ENCODE measurements at regions not wholly inside any gene's neighbourhood (a gene's known extent, or its start where the extent isn't known, plus 50 kb on each side); places are given as distances from the start of the nearest gene placed in this dataset.

DNA sequence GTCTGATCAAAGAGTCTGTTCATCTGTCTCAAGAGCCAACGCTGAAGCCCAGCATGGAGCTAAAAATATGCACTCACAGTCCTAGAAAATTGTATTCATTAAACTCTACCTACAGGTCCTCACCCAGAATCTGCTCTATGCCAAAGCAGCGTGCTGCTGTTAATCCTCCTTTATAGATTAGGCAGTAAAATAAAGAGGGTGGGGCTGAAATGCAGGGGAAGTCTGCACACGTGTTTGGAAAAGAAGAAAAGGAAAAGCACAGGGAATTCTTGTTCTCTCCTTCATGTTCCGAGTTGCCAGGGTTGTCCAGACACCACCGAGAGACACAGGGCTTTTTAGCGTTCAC is 121.4 kb upstream of the TMEM161B start:
- TF ChIP-seq, protein P1, sequence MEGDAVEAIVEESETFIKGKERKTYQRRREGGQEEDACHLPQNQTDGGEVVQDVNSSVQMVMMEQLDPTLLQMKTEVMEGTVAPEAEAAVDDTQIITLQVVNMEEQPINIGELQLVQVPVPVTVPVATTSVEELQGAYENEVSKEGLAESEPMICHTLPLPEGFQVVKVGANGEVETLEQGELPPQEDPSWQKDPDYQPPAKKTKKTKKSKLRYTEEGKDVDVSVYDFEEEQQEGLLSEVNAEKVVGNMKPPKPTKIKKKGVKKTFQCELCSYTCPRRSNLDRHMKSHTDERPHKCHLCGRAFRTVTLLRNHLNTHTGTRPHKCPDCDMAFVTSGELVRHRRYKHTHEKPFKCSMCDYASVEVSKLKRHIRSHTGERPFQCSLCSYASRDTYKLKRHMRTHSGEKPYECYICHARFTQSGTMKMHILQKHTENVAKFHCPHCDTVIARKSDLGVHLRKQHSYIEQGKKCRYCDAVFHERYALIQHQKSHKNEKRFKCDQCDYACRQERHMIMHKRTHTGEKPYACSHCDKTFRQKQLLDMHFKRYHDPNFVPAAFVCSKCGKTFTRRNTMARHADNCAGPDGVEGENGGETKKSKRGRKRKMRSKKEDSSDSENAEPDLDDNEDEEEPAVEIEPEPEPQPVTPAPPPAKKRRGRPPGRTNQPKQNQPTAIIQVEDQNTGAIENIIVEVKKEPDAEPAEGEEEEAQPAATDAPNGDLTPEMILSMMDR (IDR thresholded peaks at IDR 0.05; ENCODE audit: low read depth, low read length, missing input control), result no peak
- TF ChIP-seq SP1 (IDR thresholded peaks at IDR 0.05) (no peak), RAD21 (IDR thresholded peaks at IDR 0.05) (no peak), YY1 (IDR thresholded peaks at IDR 0.05) (no peak), TAF1 (conservative IDR thresholded peaks at IDR 0.05) (no peak), EGR1 (IDR thresholded peaks at IDR 0.05; ENCODE audit: low read depth in 2 of 2) (no peak)
- TF ChIP-seq, protein P2, sequence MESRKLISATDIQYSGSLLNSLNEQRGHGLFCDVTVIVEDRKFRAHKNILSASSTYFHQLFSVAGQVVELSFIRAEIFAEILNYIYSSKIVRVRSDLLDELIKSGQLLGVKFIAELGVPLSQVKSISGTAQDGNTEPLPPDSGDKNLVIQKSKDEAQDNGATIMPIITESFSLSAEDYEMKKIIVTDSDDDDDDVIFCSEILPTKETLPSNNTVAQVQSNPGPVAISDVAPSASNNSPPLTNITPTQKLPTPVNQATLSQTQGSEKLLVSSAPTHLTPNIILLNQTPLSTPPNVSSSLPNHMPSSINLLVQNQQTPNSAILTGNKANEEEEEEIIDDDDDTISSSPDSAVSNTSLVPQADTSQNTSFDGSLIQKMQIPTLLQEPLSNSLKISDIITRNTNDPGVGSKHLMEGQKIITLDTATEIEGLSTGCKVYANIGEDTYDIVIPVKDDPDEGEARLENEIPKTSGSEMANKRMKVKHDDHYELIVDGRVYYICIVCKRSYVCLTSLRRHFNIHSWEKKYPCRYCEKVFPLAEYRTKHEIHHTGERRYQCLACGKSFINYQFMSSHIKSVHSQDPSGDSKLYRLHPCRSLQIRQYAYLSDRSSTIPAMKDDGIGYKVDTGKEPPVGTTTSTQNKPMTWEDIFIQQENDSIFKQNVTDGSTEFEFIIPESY (IDR thresholded peaks at IDR 0.05), result no peak
